GM12873 (cell line): ENCODE measurements at regions not wholly inside any gene's neighbourhood (a gene's known extent, or its start where the extent isn't known, plus 50 kb on each side); places are given as distances from the start of the nearest gene placed in this dataset.

Experiments
- TF ChIP-seq, protein P1 (sequence below): IDR thresholded peaks from 2 replicates; pipeline ENCODE4 v1.5.1; 2012; ENCODE audit warnings: low read depth, mild to moderate bottlenecking, moderate library complexity, low read length, control low read depth; ENCODE audit not compliant: insufficient read depth; ENCODE audit errors: missing control alignments

DNA sequence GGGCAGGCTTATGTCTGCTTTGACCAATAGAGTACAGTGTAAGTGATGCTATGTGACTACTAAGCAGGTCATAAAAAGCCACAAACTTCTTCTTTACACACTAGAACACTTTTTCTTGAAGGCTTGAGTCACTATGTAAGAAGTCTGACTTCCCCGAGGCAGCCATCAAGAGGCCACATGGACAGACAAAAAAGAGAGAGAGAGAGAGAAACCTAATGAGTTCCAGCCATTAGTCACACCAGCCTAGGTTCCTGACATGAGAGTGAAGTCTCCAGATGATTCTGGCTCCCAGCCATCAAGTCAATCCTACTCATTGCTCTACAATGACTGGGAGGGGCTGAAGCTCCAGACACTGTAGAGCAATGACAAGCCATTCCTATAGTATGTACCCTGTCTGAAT, 101.4 kb downstream of the LHX9 start:
- TF ChIP-seq, protein P1, sequence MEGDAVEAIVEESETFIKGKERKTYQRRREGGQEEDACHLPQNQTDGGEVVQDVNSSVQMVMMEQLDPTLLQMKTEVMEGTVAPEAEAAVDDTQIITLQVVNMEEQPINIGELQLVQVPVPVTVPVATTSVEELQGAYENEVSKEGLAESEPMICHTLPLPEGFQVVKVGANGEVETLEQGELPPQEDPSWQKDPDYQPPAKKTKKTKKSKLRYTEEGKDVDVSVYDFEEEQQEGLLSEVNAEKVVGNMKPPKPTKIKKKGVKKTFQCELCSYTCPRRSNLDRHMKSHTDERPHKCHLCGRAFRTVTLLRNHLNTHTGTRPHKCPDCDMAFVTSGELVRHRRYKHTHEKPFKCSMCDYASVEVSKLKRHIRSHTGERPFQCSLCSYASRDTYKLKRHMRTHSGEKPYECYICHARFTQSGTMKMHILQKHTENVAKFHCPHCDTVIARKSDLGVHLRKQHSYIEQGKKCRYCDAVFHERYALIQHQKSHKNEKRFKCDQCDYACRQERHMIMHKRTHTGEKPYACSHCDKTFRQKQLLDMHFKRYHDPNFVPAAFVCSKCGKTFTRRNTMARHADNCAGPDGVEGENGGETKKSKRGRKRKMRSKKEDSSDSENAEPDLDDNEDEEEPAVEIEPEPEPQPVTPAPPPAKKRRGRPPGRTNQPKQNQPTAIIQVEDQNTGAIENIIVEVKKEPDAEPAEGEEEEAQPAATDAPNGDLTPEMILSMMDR = no peak

DNA sequence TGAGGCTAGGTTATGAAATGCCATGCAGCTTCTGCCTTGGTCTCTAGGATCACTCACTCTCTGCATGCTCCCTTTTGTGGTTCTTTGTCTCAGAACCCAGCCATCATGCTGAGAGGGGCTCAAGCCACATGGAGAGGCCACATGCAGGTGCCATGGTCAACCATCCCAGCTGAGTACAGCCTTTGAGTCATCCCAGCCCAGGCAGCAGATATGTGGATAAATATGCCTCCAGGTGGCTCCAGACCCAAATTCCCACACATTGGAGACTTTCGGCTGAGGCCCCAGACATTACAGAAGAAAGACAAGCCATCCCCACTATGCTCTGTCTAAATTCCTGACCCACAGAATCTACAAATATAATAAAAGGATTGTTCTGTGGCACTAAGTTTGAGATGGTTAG, 102.0 kb downstream of the LHX9 start:
- TF ChIP-seq, protein P1 = no peak

DNA sequence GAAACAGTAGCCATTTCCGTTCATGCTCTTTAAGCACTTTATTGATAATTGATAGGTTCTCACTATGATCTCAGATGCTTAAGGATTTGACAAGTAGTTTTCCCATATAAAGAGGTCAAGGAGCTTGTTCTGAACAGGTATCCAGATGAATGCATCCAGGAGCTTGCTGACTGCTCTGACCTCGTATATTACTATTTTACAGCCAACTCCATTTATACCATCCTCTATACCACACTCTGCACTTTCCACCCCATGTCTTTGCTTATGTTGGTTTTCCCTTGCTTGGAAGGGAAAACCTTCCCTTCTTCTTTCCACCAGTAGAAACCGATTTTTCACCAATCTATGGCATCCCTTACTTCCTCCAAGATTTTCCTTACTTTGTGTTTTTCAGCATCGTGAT, 107.2 kb downstream of the LHX9 start:
- TF ChIP-seq, protein P1 = no peak

DNA sequence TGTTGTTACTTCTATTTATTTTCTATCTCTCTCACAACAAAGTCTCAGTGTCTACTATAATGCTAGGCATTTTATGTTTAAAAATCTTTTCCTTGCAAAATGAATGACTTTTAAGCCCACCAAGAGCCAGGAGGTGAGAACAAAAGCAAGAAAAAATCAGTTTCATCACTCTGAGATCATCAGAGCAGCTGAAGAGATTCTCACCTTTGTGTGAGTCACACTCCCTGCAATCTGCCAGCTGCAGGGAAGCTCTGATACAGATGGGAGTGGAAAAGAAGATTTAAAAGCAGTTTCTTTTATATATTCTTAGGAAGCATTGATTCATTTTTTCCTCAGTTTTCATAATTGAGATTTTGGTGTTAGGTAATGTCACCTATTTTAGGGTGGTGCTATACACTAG, 107.6 kb downstream of the LHX9 start:
- TF ChIP-seq, protein P1 = no peak

DNA sequence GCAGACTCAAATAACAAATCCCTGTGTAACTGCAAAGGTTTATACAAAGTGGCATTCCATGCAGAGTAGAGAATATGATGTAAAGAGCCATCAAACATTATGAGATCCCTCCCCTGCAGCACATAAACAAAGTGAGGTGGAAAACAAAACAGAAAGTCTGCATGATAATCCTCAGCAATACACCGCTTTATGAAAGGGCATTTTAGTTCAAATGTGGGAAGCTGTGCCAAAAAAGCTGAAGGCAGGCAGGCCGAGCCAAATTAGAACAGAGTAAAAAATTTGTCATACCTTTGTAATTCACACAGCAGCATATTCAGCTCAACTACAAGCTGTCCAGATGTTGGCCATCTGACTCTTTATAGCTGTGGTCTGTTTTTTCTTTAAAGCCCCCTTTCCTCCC, 113.5 kb downstream of the LHX9 start:
- TF ChIP-seq, protein P1 = no peak

DNA sequence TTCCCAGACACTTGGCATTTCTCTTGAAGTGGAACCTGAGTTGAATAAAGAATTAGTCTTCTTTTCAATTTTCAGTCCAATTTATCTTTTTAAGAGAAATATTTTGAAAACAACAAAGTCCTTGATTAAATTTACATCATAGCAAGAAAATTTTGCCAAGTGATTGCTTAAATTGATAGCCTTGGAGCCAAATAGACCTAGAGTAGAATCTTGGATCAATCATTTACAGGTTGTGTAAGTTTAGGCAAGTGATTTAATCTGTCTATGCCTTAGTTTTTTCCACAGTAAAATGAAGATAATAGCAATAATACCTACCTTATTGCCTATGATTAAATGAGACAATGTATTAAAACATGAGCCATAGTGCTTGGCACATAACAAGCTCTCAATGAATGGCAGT, 113.9 kb downstream of the LHX9 start:
- TF ChIP-seq, protein P1 = no peak

DNA sequence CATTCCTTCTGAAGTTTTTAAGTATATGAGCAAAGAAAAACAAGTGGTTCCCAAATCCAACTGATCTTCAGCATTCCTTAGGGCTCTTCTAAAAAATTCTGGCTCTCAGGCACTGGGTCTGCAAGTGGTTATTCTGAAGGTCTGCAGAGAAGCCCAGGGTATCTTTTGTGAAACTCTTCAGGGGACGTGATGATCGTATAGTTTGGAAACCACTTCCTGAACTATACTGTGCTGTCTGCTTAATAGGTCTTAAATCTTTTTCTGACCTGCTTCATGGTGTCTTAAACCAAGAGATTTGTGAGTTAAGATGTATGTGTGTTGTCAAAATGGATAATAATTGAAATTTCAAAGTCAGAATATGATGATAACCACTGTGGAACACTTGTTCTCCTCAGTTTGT, 115.5 kb downstream of the LHX9 start:
- TF ChIP-seq, protein P1 = no peak
